CD14-positive monocyte (primary cell): ENCODE measurements at regions not wholly inside any gene's neighbourhood (a gene's known extent, or its start where the extent isn't known, plus 50 kb on each side); places are given as distances from the start of the nearest gene placed in this dataset.

Experiments used
- DNase-seq, 3 donors: peaks; one replicate each; pipeline ENCODE4 v3.0.0-alpha.2; 2011 to 2022
- H2AFZ ChIP-seq: 2 replicates; pipeline ENCODE4 v1.6.0; 2012; ENCODE audit warnings: mild to moderate bottlenecking, low read depth, low read length, inconsistent platforms; ENCODE audit not compliant: insufficient read depth, poor library complexity, severe bottlenecking
- H3K27ac ChIP-seq, 2 donors: 1 replicate in 1 of 2; 2 replicates in 1 of 2; pipeline ENCODE4 v1.5.1; 2012 to 2013; ENCODE audit warnings: low read length in 2 of 2, control low read depth in 1 of 2, inconsistent platforms in 1 of 2, low read depth in 1 of 2, mild to moderate bottlenecking in 1 of 2
- H3K27me3 ChIP-seq, 2 donors: one replicate each; pipeline versions ENCODE4 v1.6.0 to v1.6.1; 2011 to 2013; ENCODE audit warnings: low read length in 2 of 2; ENCODE audit not compliant: control insufficient read depth in 2 of 2, insufficient read depth in 2 of 2
- H3K36me3 ChIP-seq, 2 donors: replicated peaks in 1 of 2; 1 replicate in 1 of 2; 2 replicates in 1 of 2; pipeline versions ENCODE4 v1.5.1 to v1.6.1; 2012 to 2013; ENCODE audit warnings: low read length in 2 of 2, control low read depth in 1 of 2, inconsistent platforms in 1 of 2, mild to moderate bottlenecking in 1 of 2; ENCODE audit not compliant: insufficient read depth in 2 of 2, control insufficient read depth in 1 of 2
- H3K4me1 ChIP-seq, 2 donors: 1 replicate in 1 of 2; 2 replicates in 1 of 2; pipeline versions ENCODE4 v1.5.1 to v1.6.1; 2012 to 2013; ENCODE audit warnings: low read length in 2 of 2, control low read depth in 1 of 2, inconsistent platforms in 1 of 2, mild to moderate bottlenecking in 1 of 2, moderate library complexity in 1 of 2; ENCODE audit not compliant: insufficient read depth in 2 of 2, control insufficient read depth in 1 of 2
- H3K4me2 ChIP-seq: replicated peaks from 2 replicates; pipeline ENCODE3; 2012; ENCODE audit warnings: low read length, moderate library complexity, mild to moderate bottlenecking; ENCODE audit not compliant: poor library complexity, severe bottlenecking; ENCODE audit errors: extremely low read depth
- H3K4me3 ChIP-seq, 3 experiments: fragments of 200-600 bp in 1 of 3; sonication (generic) in 1 of 3; replicated peaks in 1 of 3; 1 replicate in 2 of 3; 2 replicates in 1 of 3; pipeline ENCODE4 v1.5.1; 2011 to 2013; ENCODE audit warnings: low read length in 3 of 3, mild to moderate bottlenecking in 3 of 3, control low read depth in 2 of 3, low read depth in 2 of 3, inconsistent platforms in 1 of 3, moderate library complexity in 1 of 3
- H3K79me2 ChIP-seq: 2 replicates; pipeline ENCODE4 v1.6.0; 2012; ENCODE audit warnings: mild to moderate bottlenecking, control low read depth, inconsistent platforms, low read length, moderate library complexity; ENCODE audit not compliant: insufficient read depth
- H3K9ac ChIP-seq: 2 replicates; pipeline ENCODE4 v1.6.0; 2017; ENCODE audit warnings: low read length, mild to moderate bottlenecking; ENCODE audit not compliant: insufficient read depth, poor library complexity, severe bottlenecking
- H3K9me3 ChIP-seq, 2 donors: replicated peaks in 1 of 2; 1 replicate in 1 of 2; 2 replicates in 1 of 2; pipeline versions ENCODE4 v1.5.1 to v1.6.1; 2012 to 2013; ENCODE audit warnings: low read length in 2 of 2, control low read depth in 1 of 2; ENCODE audit not compliant: control insufficient read depth in 1 of 2, insufficient read depth in 1 of 2
- H4K20me1 ChIP-seq: 2 replicates; pipeline ENCODE4 v1.6.0; 2012; ENCODE audit warnings: mild to moderate bottlenecking, low read length, control low read depth, moderate library complexity; ENCODE audit not compliant: insufficient read depth
- H3K27ac Mint-ChIP-seq, 7 donors: one replicate each; pipeline ENCODE4 v1.8.0; 2020; ENCODE audit warnings: mild to moderate bottlenecking in 7 of 7, mixed read lengths in 7 of 7, moderate library complexity in 6 of 7, inconsistent platforms in 2 of 7
- H3K27me3 Mint-ChIP-seq, 3 donors: one replicate each; pipeline ENCODE4 v1.8.0; 2021 to 2022; ENCODE audit warnings: low read depth in 3 of 3, mild to moderate bottlenecking in 3 of 3, mixed read lengths in 3 of 3, moderate library complexity in 3 of 3, inconsistent platforms in 1 of 3
- H3K36me3 Mint-ChIP-seq, 2 donors: one replicate each; pipeline ENCODE4 v1.8.0; 2020; ENCODE audit warnings: mixed read lengths in 2 of 2, inconsistent platforms in 1 of 2, mild to moderate bottlenecking in 1 of 2
- H3K4me1 Mint-ChIP-seq: one replicate; pipeline ENCODE4 v1.8.0; 2020; ENCODE audit warnings: mild to moderate bottlenecking, mixed read lengths
- H3K4me3 Mint-ChIP-seq, 2 donors: one replicate each; pipeline ENCODE4 v1.8.0; 2020; ENCODE audit warnings: mild to moderate bottlenecking in 2 of 2, mixed read lengths in 2 of 2, moderate library complexity in 1 of 2
- H3K9me3 Mint-ChIP-seq, 7 donors: one replicate each; pipeline ENCODE4 v1.8.0; 2020 to 2022; ENCODE audit warnings: mixed read lengths in 7 of 7, mild to moderate bottlenecking in 6 of 7, moderate library complexity in 6 of 7, inconsistent platforms in 2 of 7
- WGBS: methylation state at CpG from one replicate; pipeline ENCODE4 v1.1.5; 2013; ENCODE audit warnings: missing lambda C conversion rate; ENCODE audit not compliant: insufficient coverage; 5-methylcytosine and 5-hydroxymethylcytosine counted together
- intact Hi-C, 2 donors: fragments of 100-400 bp; cut with micrococcal nuclease; formaldehyde crosslinking; loops; one replicate each; pipeline versions ENCODE4 v1.15.0 to v1.15.1; 2023
- TF ChIP-seq, protein P1 (sequence below): fragments of 200-600 bp; IDR thresholded peaks from one replicate; pipeline ENCODE4 v1.8.0; 2022; ENCODE audit warnings: antibody characterized with exemption, mild to moderate bottlenecking

- intact Hi-C loops = no loop called here
- Histone ChIP-seq H3K36me3 (no peaks in the 10 kb centered on the region), H3K79me2 (no peaks in the 10 kb centered on the region), H2AFZ (no peak overlapping the region), H3K27ac (no peak overlapping the region), H4K20me1 (no peaks in the 10 kb centered on the region), H3K4me1 (no peaks in the 10 kb centered on the region), H3K9ac (no peak overlapping the region), H3K4me3 (no peak overlapping the region), H3K27me3 (no peaks in the 10 kb centered on the region), H3K9me3 (no peaks in the 10 kb centered on the region), H3K4me2 (no peak overlapping the region)
- Mint-ChIP-seq H3K27ac (no peak overlapping the region), H3K4me3 (no peak overlapping the region), H3K4me1 (no peaks in the 10 kb centered on the region), H3K9me3 (peaks cover 0 to 9% (median 0%) of the 10 kb centered on the region in 7 donors), H3K27me3 (peaks cover 0 to 6% (median 0%) of the 10 kb centered on the region in 3 donors), H3K36me3 (no peaks in the 10 kb centered on the region)
- DNase-seq = no peak
- TF ChIP-seq, protein P1, sequence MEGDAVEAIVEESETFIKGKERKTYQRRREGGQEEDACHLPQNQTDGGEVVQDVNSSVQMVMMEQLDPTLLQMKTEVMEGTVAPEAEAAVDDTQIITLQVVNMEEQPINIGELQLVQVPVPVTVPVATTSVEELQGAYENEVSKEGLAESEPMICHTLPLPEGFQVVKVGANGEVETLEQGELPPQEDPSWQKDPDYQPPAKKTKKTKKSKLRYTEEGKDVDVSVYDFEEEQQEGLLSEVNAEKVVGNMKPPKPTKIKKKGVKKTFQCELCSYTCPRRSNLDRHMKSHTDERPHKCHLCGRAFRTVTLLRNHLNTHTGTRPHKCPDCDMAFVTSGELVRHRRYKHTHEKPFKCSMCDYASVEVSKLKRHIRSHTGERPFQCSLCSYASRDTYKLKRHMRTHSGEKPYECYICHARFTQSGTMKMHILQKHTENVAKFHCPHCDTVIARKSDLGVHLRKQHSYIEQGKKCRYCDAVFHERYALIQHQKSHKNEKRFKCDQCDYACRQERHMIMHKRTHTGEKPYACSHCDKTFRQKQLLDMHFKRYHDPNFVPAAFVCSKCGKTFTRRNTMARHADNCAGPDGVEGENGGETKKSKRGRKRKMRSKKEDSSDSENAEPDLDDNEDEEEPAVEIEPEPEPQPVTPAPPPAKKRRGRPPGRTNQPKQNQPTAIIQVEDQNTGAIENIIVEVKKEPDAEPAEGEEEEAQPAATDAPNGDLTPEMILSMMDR = no peak
Observed at GRCh38 chr6:63456734-63457133, 115.5 kb upstream of the LOC128125822 start.

DNA sequence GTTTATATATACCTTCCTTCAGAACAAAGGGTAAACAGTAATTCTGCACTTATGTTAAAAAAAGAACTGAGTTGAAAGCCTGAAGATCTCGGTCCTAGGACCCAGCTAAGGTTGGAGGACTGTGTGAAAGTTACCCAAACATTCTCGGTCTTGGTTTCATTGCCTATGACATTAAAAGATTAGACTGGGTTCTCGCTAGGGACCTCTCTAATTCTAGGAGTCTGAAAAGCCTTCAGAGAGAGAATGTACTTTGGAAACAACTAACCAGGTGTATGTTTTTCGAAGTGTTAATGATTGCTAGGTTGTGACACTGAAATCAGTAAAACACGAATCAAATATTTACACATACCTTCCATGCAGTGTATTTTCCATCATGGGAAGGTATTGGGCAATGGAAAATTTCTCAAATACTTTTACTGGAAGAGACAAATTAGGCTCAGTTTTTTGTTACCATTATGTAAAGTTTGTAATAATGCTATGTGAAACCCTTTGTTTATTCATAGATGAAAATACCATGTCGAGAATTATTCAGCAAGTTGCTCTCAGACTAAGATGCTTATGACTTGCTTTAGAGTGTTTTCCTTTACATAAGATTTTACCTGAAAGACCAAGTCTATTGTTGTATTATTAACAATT is 113.7 kb upstream of the LOC128125822 start:
- no peaks in the 10 kb centered on the region for H4K20me1 ChIP-seq
- TF ChIP-seq, protein P1 = no peak
- no peak overlapping the region for H3K9ac ChIP-seq
- Mint-ChIP-seq H3K4me1 (no peaks in the 10 kb centered on the region), H3K27me3 (peaks cover 0 to 5% (median 0%) of the 10 kb centered on the region in 3 donors), H3K9me3 (peaks cover 0 to 9% (median 0%) of the 10 kb centered on the region in 7 donors), H3K36me3 (no peaks in the 10 kb centered on the region), H3K4me3 (no peak overlapping the region), H3K27ac (no peak overlapping the region)
- H3K27me3 ChIP-seq = no peaks in the 10 kb centered on the region
- no peaks in the 10 kb centered on the region for H3K9me3 ChIP-seq
- intact Hi-C loops = no loop called here
- no peak overlapping the region for H2AFZ ChIP-seq
- no peak overlapping the region for H3K4me3 ChIP-seq
- H3K27ac ChIP-seq = no peak overlapping the region
- DNase-seq = no peak
- 100% methylated on average over 3 of the region's 6 CpGs for WGBS
- no peak overlapping the region for H3K4me2 ChIP-seq
- no peaks in the 10 kb centered on the region for H3K79me2 ChIP-seq
- H3K4me1 ChIP-seq = no peaks in the 10 kb centered on the region
- no peaks in the 10 kb centered on the region for H3K36me3 ChIP-seq
